ENCODE measurements at regions not wholly inside any gene's neighbourhood (a gene's known extent, or its start where the extent isn't known, plus 50 kb on each side); places are given as distances from the start of the nearest gene placed in this dataset.
"Not testable (repeated sequence)": the region's sequence is repeated elsewhere in the genome, so short reads cannot be mapped to it uniquely, and the experiment has no call there.

DNA sequence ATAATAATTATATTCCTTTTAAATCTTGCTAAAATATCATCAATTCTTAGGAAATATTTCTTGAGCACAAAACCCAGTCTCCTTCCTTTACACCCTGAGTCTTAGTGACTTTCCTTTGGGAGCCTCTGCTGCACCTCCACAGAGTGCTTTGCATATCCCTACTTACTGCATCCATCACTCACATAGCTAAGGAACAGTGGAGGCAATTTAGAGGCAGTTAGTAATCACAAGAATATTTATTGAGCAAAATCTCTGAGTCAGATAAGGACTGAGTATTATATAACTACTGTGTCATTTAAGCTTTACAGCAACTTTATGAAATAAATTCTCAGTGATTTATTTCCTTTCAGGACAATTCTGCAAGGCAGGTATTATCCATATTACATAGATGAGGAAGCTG is 327.7 kb downstream of the TMX3 start:
- H3K27me3 ChIP-seq (ENCODE audit: control insufficient read depth in 4 of 4, insufficient read depth in 4 of 4, low read length in 3 of 4): no peaks in the 10 kb centered on the region
- H3K9me3 ChIP-seq (ENCODE audit: control insufficient read depth in 4 of 4, low read length in 3 of 4): peaks cover 0 to 2% (median 0%) of the 10 kb centered on the region in 4 donors
- DNase-seq (ENCODE audit: low spot score): no peak
- no peaks in the 10 kb centered on the region for H3K4me1 ChIP-seq (ENCODE audit: control insufficient read depth in 4 of 4, insufficient read depth in 4 of 4, low read length in 3 of 4)
- H3K9ac ChIP-seq (ENCODE audit: low read depth in 1 of 2, low read length in 2 of 2): no peak overlapping the region
- no peak for TF ChIP-seq RXRA (IDR thresholded peaks at IDR 0.05)
- TF ChIP-seq GABPA (IDR thresholded peaks at IDR 0.05 in 1 of 2, conservative IDR thresholded peaks at IDR 0.05 in 1 of 2): no peak
- no peak for TF ChIP-seq EGR1 (IDR thresholded peaks at IDR 0.05; ENCODE audit: low read depth in 2 of 2)
- TF ChIP-seq, protein P1, sequence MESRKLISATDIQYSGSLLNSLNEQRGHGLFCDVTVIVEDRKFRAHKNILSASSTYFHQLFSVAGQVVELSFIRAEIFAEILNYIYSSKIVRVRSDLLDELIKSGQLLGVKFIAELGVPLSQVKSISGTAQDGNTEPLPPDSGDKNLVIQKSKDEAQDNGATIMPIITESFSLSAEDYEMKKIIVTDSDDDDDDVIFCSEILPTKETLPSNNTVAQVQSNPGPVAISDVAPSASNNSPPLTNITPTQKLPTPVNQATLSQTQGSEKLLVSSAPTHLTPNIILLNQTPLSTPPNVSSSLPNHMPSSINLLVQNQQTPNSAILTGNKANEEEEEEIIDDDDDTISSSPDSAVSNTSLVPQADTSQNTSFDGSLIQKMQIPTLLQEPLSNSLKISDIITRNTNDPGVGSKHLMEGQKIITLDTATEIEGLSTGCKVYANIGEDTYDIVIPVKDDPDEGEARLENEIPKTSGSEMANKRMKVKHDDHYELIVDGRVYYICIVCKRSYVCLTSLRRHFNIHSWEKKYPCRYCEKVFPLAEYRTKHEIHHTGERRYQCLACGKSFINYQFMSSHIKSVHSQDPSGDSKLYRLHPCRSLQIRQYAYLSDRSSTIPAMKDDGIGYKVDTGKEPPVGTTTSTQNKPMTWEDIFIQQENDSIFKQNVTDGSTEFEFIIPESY (IDR thresholded peaks at IDR 0.05): no peak
- TF ChIP-seq, protein P2, sequence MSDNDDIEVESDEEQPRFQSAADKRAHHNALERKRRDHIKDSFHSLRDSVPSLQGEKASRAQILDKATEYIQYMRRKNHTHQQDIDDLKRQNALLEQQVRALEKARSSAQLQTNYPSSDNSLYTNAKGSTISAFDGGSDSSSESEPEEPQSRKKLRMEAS (IDR thresholded peaks at IDR 0.05): no peak
- TF ChIP-seq, protein P3, sequence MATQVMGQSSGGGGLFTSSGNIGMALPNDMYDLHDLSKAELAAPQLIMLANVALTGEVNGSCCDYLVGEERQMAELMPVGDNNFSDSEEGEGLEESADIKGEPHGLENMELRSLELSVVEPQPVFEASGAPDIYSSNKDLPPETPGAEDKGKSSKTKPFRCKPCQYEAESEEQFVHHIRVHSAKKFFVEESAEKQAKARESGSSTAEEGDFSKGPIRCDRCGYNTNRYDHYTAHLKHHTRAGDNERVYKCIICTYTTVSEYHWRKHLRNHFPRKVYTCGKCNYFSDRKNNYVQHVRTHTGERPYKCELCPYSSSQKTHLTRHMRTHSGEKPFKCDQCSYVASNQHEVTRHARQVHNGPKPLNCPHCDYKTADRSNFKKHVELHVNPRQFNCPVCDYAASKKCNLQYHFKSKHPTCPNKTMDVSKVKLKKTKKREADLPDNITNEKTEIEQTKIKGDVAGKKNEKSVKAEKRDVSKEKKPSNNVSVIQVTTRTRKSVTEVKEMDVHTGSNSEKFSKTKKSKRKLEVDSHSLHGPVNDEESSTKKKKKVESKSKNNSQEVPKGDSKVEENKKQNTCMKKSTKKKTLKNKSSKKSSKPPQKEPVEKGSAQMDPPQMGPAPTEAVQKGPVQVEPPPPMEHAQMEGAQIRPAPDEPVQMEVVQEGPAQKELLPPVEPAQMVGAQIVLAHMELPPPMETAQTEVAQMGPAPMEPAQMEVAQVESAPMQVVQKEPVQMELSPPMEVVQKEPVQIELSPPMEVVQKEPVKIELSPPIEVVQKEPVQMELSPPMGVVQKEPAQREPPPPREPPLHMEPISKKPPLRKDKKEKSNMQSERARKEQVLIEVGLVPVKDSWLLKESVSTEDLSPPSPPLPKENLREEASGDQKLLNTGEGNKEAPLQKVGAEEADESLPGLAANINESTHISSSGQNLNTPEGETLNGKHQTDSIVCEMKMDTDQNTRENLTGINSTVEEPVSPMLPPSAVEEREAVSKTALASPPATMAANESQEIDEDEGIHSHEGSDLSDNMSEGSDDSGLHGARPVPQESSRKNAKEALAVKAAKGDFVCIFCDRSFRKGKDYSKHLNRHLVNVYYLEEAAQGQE (IDR thresholded peaks at IDR 0.05): no peak
- TF ChIP-seq JUND (IDR thresholded peaks at IDR 0.05): no peak
- TF ChIP-seq SP1 (IDR thresholded peaks at IDR 0.05): no peak
- TF ChIP-seq HNF4A (conservative IDR thresholded peaks at IDR 0.05): no peak
- no peak for TF ChIP-seq FOXA1 (IDR thresholded peaks at IDR 0.05)
- TF ChIP-seq HNF4G (IDR thresholded peaks at IDR 0.05): no peak
- TF ChIP-seq TAF1 (conservative IDR thresholded peaks at IDR 0.05): no peak
- H3K36me3 ChIP-seq (ENCODE audit: control insufficient read depth in 4 of 4, insufficient read depth in 3 of 4, low read depth in 1 of 4, low read length in 3 of 4): no peaks in the 10 kb centered on the region
- H3K4me3 ChIP-seq (ENCODE audit: low read depth in 1 of 3, low read length in 3 of 3): no peak overlapping the region
- H3K27ac ChIP-seq (ENCODE audit: low read depth in 1 of 2, low read length in 2 of 2): no peak overlapping the region

DNA sequence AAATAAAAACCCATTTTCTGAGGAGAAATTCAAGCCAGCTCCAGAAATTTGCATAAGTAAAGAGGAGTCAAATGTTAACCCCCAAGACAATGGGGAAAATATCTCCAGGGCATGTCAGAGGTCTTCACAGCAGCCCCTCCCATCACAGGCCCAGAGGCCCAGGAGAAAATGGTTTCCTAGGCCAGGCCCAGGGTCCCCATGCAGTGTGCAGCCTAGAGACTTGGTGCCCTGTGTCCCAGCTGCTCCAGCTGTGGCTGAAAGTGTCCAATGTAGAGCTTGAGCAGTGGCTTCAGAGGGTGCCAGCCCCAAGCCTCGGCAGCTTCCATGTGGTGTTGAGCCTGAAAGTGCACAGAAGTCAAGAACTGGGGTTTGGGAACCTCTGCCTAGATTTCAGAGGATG is 330.9 kb downstream of the TMX3 start:
- WGBS: 70% methylated on average over 1 of the region's 1 CpG
- H3K9ac ChIP-seq (ENCODE audit: low read depth in 1 of 2, low read length in 2 of 2); H3K4me1 ChIP-seq (ENCODE audit: control insufficient read depth in 4 of 4, insufficient read depth in 4 of 4, low read length in 3 of 4); H3K27ac ChIP-seq (ENCODE audit: low read depth in 1 of 2, low read length in 2 of 2); H3K27me3 ChIP-seq (ENCODE audit: control insufficient read depth in 4 of 4, insufficient read depth in 4 of 4, low read length in 3 of 4); DNase-seq (ENCODE audit: low spot score); H3K36me3 ChIP-seq (ENCODE audit: control insufficient read depth in 4 of 4, insufficient read depth in 3 of 4, low read depth in 1 of 4, low read length in 3 of 4); H3K4me3 ChIP-seq (ENCODE audit: low read depth in 1 of 3, low read length in 3 of 3); H3K9me3 ChIP-seq (ENCODE audit: control insufficient read depth in 4 of 4, low read length in 3 of 4): not testable (repeated sequence)

DNA sequence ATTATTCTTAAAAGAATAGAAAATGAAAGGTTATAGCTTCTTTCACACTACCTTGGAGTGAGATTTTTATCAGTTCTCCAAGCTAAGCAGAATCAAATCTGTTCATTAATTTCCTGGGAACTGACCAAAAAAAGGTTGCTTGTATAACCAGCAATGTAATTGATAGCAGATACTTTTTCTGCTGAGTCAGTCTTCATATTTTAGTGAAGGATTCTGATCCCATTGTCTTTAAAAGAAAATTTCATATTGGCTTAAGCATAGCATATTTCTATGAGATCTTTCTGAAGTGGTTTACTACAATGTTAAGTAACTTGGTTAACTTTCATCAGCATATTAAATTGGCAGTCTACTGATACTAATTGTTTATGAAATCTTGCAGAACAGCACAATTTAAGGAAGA is 338.0 kb downstream of the TMX3 start:
- no peak for DNase-seq (ENCODE audit: low spot score)
- no peaks in the 10 kb centered on the region for H3K9me3 ChIP-seq (ENCODE audit: control insufficient read depth in 4 of 4, low read length in 3 of 4)
- H3K36me3 ChIP-seq (ENCODE audit: control insufficient read depth in 4 of 4, insufficient read depth in 3 of 4, low read depth in 1 of 4, low read length in 3 of 4): no peaks in the 10 kb centered on the region
- H3K27me3 ChIP-seq (ENCODE audit: control insufficient read depth in 4 of 4, insufficient read depth in 4 of 4, low read length in 3 of 4): no peaks in the 10 kb centered on the region
- H3K4me3 ChIP-seq (ENCODE audit: low read depth in 1 of 3, low read length in 3 of 3): no peak overlapping the region
- H3K9ac ChIP-seq (ENCODE audit: low read depth in 1 of 2, low read length in 2 of 2): no peak overlapping the region
- no peaks in the 10 kb centered on the region for H3K4me1 ChIP-seq (ENCODE audit: control insufficient read depth in 4 of 4, insufficient read depth in 4 of 4, low read length in 3 of 4)
- no peak overlapping the region for H3K27ac ChIP-seq (ENCODE audit: low read depth in 1 of 2, low read length in 2 of 2)
- TF ChIP-seq GABPA (IDR thresholded peaks at IDR 0.05 in 1 of 2, conservative IDR thresholded peaks at IDR 0.05 in 1 of 2) (no peak), EGR1 (IDR thresholded peaks at IDR 0.05; ENCODE audit: low read depth in 2 of 2) (no peak), TAF1 (conservative IDR thresholded peaks at IDR 0.05) (no peak), SP1 (IDR thresholded peaks at IDR 0.05) (no peak), HNF4A (conservative IDR thresholded peaks at IDR 0.05) (no peak), NR2F2 (IDR thresholded peaks at IDR 0.05) (no peak), YY1 (IDR thresholded peaks at IDR 0.05) (no peak), FOXA2 (IDR thresholded peaks at IDR 0.05) (no peak), JUND (IDR thresholded peaks at IDR 0.05) (no peak), RAD21 (IDR thresholded peaks at IDR 0.05) (no peak), RXRA (IDR thresholded peaks at IDR 0.05) (no peak), HNF4G (IDR thresholded peaks at IDR 0.05) (no peak)
- TF ChIP-seq, protein P3 (IDR thresholded peaks at IDR 0.05): no peak
- TF ChIP-seq, protein P4, sequence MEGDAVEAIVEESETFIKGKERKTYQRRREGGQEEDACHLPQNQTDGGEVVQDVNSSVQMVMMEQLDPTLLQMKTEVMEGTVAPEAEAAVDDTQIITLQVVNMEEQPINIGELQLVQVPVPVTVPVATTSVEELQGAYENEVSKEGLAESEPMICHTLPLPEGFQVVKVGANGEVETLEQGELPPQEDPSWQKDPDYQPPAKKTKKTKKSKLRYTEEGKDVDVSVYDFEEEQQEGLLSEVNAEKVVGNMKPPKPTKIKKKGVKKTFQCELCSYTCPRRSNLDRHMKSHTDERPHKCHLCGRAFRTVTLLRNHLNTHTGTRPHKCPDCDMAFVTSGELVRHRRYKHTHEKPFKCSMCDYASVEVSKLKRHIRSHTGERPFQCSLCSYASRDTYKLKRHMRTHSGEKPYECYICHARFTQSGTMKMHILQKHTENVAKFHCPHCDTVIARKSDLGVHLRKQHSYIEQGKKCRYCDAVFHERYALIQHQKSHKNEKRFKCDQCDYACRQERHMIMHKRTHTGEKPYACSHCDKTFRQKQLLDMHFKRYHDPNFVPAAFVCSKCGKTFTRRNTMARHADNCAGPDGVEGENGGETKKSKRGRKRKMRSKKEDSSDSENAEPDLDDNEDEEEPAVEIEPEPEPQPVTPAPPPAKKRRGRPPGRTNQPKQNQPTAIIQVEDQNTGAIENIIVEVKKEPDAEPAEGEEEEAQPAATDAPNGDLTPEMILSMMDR (IDR thresholded peaks at IDR 0.05; ENCODE audit: low read depth, low read length, missing input control): no peak

Data from liver (tissue), 8 donors.